ENCODE measurements at regions not wholly inside any gene's neighbourhood (a gene's known extent, or its start where the extent isn't known, plus 50 kb on each side); places are given as distances from the start of the nearest gene placed in this dataset.

GRCh38 chr1:72567521-72567920 is 285.2 kb upstream of the NEGR1 start:
- DNase-seq, result no peak
- intact Hi-C loops (cut with DNase I; ENCODE audit: low total_unique reads), result no loop called here

GRCh38 chr1:72564749-72565148 is 282.4 kb upstream of the NEGR1 start:
- Histone ChIP-seq H3K4me1 (no peaks in the 10 kb centered on the region), H3K4me3 (no peak overlapping the region), H3K36me3 (no peaks in the 10 kb centered on the region), H3K9me3 (no peaks in the 10 kb centered on the region), H3K27me3 (no peaks in the 10 kb centered on the region), H3K27ac (no peak overlapping the region)
- DNase-seq, result no peak
- intact Hi-C loops (cut with DNase I; ENCODE audit: low total_unique reads), result no loop called here
- no peak for TF ChIP-seq CTCF (IDR thresholded peaks at IDR 0.05)
- no peak for TF ChIP-seq POLR2A (IDR thresholded peaks at IDR 0.05)

More at GRCh38 chr1:72567521-72567920, 285.2 kb upstream of the NEGR1 start:
- Histone ChIP-seq H3K27ac (no peak overlapping the region), H3K9me3 (no peaks in the 10 kb centered on the region), H3K4me1 (no peaks in the 10 kb centered on the region), H3K27me3 (no peaks in the 10 kb centered on the region), H3K36me3 (no peaks in the 10 kb centered on the region), H3K4me3 (no peak overlapping the region)
- TF ChIP-seq POLR2A (IDR thresholded peaks at IDR 0.05), result no peak
- no peak for TF ChIP-seq CTCF (IDR thresholded peaks at IDR 0.05)

GRCh38 chr1:72557446-72558049 is 275.2 kb upstream of the NEGR1 start:
- no peaks in the 10 kb centered on the region for H3K36me3 ChIP-seq
- intact Hi-C loops (cut with DNase I; ENCODE audit: low total_unique reads), result loop anchor here (2.0 kb wide), 1 partner anchor 19 kb away; no protein-coding TSS in a partner anchor
- H3K9me3 ChIP-seq, result no peaks in the 10 kb centered on the region
- no peaks in the 10 kb centered on the region for H3K27me3 ChIP-seq
- no peak overlapping the region for H3K27ac ChIP-seq
- no peak for TF ChIP-seq POLR2A (IDR thresholded peaks at IDR 0.05)
- no peak for DNase-seq
- H3K4me1 ChIP-seq, result no peaks in the 10 kb centered on the region
- H3K4me3 ChIP-seq, result no peak overlapping the region

GRCh38 chr1:72547412-72547811 is 265.1 kb upstream of the NEGR1 start:
- Histone ChIP-seq H3K27ac (no peak overlapping the region), H3K4me3 (no peak overlapping the region), H3K36me3 (no peaks in the 10 kb centered on the region), H3K27me3 (no peaks in the 10 kb centered on the region), H3K9me3 (no peaks in the 10 kb centered on the region), H3K4me1 (no peaks in the 10 kb centered on the region)
- no peak for DNase-seq
- intact Hi-C loops (cut with DNase I; ENCODE audit: low total_unique reads), result no loop called here
- TF ChIP-seq CTCF (IDR thresholded peaks at IDR 0.05) (no peak), POLR2A (IDR thresholded peaks at IDR 0.05) (no peak)

GRCh38 chr1:72540674-72541073 is 258.3 kb upstream of the NEGR1 start:
- TF ChIP-seq POLR2A (IDR thresholded peaks at IDR 0.05) (no peak), CTCF (IDR thresholded peaks at IDR 0.05) (no peak)
- Histone ChIP-seq H3K4me1 (no peaks in the 10 kb centered on the region), H3K27ac (no peak overlapping the region), H3K9me3 (no peaks in the 10 kb centered on the region), H3K36me3 (no peaks in the 10 kb centered on the region), H3K27me3 (no peaks in the 10 kb centered on the region), H3K4me3 (no peak overlapping the region)
- no peak for DNase-seq
- intact Hi-C loops (cut with DNase I; ENCODE audit: low total_unique reads), result no loop called here

GRCh38 chr1:72535470-72535869 is 253.1 kb upstream of the NEGR1 start:
- Histone ChIP-seq H3K27ac (no peak overlapping the region), H3K4me1 (no peaks in the 10 kb centered on the region), H3K9me3 (no peaks in the 10 kb centered on the region), H3K27me3 (no peaks in the 10 kb centered on the region), H3K4me3 (no peak overlapping the region), H3K36me3 (no peaks in the 10 kb centered on the region)
- DNase-seq, result no peak
- intact Hi-C loops (cut with DNase I; ENCODE audit: low total_unique reads), result no loop called here
- TF ChIP-seq CTCF (IDR thresholded peaks at IDR 0.05), result no peak
- no peak for TF ChIP-seq POLR2A (IDR thresholded peaks at IDR 0.05)

Measured in uterus (tissue), 3 donors.